Vagina (tissue), 2 donors: ENCODE measurements at regions not wholly inside any gene's neighbourhood (a gene's known extent, or its start where the extent isn't known, plus 50 kb on each side); places are given as distances from the start of the nearest gene placed in this dataset.

Experiments used
- POLR2A ChIP-seq, 2 donors: fragments of 450-650 bp; IDR thresholded peaks; one replicate each; pipeline ENCODE4 v1.6.1; 2017; ENCODE audit warnings: antibody characterized with exemption in 2 of 2, mild to moderate bottlenecking in 2 of 2, moderate library complexity in 2 of 2
- POLR2AphosphoS5 ChIP-seq, 2 donors: sonication (generic); formaldehyde crosslinking; IDR thresholded peaks; one replicate each; pipeline ENCODE4 v1.9.0; 2017; ENCODE audit warnings: antibody characterized with exemption in 2 of 2, mild to moderate bottlenecking in 2 of 2, low read depth in 1 of 2; ENCODE audit not compliant: insufficient read depth in 1 of 2
- TF ChIP-seq, protein P1 (sequence below), 3 experiments: fragments of 450-650 bp in 2 of 3; fragments of 200-600 bp in 1 of 3; sonication (generic) in 1 of 3; IDR thresholded peaks; one replicate each; pipeline ENCODE4 v1.5.1; 2017 to 2019; ENCODE audit warnings: antibody characterized with exemption in 3 of 3, mild to moderate bottlenecking in 2 of 3, moderate library complexity in 2 of 3

DNA sequence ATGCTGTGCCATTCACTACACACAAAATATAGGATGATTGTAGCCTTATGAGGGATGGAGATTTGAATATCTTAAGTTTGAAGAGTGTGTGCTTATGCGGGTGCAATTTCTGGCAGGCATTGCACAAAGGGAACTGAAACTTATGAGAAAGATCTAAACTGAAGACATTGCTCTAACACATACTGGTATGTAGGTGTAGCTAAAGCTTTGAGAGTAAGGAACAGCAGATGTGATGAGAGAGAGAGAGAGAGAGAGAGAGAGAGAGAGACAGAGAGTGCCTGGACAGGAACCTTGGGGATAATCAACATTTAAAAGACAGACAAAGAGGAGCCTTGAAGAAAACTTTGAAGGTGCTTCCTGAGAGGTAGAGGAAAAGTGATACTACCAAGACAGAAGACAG, 379.7 kb downstream of the SPRY1 start:
- TF ChIP-seq, protein P1, sequence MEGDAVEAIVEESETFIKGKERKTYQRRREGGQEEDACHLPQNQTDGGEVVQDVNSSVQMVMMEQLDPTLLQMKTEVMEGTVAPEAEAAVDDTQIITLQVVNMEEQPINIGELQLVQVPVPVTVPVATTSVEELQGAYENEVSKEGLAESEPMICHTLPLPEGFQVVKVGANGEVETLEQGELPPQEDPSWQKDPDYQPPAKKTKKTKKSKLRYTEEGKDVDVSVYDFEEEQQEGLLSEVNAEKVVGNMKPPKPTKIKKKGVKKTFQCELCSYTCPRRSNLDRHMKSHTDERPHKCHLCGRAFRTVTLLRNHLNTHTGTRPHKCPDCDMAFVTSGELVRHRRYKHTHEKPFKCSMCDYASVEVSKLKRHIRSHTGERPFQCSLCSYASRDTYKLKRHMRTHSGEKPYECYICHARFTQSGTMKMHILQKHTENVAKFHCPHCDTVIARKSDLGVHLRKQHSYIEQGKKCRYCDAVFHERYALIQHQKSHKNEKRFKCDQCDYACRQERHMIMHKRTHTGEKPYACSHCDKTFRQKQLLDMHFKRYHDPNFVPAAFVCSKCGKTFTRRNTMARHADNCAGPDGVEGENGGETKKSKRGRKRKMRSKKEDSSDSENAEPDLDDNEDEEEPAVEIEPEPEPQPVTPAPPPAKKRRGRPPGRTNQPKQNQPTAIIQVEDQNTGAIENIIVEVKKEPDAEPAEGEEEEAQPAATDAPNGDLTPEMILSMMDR (IDR thresholded peaks at IDR 0.05), result no peak
- TF ChIP-seq POLR2A (IDR thresholded peaks at IDR 0.05) (no peak), POLR2AphosphoS5 (IDR thresholded peaks at IDR 0.05; ENCODE audit: insufficient read depth in 1 of 2, low read depth in 1 of 2) (no peak)
